HG03354 (cell line): ENCODE measurements at regions not wholly inside any gene's neighbourhood (a gene's known extent, or its start where the extent isn't known, plus 50 kb on each side); places are given as distances from the start of the nearest gene placed in this dataset.
"Not testable (repeated sequence)": the region's sequence is repeated elsewhere in the genome, so short reads cannot be mapped to it uniquely, and the experiment has no call there.

Source experiments
- ATAC-seq: cut with Tn5 transposase; IDR thresholded peaks from one replicate; pipeline ENCODE4 v1.9.1; 2021; ENCODE audit warnings: mild to moderate bottlenecking; ENCODE audit not compliant: unreplicated experiment, poor library complexity, severe bottlenecking

DNA sequence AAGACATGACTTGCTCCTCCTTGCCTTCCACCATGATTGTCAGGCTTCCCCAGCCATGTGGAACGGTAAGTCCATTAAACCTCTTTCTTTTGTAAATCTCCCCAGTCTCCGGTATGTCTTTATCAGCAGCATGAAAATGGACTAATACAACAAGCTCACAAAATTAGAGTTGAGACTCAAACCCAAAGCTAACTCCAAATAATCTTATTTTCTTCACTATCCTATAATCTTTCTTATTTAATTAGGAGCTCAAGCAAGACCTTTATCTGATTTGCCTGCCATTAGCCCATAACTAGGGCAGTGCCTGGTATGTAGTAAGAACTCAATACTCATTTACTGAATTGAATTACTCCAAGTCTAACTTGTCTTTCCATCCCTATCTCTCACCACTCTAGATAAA lies 289.2 kb downstream of the SUCLG1 start:
- ATAC-seq, result no peak

DNA sequence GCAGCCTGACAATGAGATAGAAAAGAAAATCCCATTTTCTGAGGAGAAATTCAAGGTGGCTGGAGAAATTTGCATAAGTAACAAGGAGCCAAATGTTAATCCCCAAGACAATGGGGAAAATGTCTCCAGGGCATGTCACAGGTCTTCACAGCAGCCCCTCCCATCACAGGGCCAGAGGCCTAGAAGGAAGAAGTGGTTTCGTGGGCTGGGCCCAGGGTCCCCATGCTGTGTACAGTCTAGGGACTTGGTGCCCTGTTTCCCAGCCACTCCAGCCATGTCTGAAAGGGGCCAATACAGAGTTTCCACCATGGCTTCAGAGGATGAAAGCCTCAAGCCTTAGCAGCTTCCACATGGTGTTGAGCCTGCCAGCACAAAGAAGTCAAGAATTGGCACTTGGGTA lies 290.5 kb downstream of the SUCLG1 start:
- ATAC-seq, result not testable (repeated sequence)

DNA sequence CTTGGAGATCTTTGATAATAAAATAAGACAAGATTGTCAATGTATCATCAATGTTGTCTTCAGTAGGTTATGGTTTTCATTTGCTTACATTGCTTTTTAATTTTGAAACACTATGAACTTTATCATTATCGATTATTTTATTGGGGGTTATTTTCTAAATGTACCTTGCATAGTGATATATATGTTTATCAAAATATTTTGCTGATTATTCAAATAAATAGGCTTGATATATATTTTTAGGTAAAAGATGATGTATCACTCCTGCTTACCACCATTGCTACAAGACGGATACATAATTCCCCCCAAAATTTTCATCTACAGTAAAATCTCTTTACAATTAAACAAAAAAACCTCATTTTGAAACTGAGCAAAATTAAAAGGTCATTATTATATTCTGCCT lies 293.8 kb downstream of the SUCLG1 start:
- no peak for ATAC-seq

DNA sequence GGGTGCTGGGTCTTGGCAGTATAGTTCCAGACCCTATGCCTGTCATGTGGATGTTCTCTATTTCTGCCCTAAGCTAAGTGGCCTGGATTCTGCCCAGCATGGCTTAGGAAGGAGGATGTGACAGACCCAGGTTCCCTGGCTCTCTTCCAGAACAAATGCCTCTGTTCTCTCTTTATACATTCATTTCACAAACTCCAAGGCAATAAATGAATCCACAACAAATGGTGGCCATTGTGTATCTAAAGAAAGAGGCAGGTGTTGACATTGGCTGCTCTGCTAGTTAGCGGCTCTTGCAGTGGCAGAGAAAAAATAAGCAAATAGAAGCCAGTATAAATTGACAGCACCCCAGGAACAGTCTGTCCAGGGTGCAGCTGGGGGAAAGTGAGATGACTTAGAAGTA lies 298.6 kb downstream of the SUCLG1 start:
- no peak for ATAC-seq

DNA sequence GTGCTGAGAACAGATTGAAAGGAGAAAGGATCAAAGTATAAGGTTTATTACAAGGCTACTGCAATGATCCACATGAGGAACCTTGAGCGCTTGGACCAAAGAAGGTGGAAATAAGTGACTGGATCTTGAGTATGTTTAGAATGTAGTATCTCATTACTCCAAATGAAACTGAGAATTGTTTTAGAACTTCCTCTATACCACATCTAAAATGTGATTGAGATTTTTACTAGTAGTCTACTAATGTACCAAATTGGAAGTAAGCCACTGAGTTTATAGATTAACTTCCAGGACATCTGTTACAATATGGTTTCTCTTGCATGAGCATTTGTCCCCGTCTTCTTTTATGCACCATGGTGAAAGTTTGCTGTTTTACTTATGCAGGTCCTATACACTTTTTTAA lies 300.5 kb downstream of the SUCLG1 start:
- peak; percentile 67 for ATAC-seq

DNA sequence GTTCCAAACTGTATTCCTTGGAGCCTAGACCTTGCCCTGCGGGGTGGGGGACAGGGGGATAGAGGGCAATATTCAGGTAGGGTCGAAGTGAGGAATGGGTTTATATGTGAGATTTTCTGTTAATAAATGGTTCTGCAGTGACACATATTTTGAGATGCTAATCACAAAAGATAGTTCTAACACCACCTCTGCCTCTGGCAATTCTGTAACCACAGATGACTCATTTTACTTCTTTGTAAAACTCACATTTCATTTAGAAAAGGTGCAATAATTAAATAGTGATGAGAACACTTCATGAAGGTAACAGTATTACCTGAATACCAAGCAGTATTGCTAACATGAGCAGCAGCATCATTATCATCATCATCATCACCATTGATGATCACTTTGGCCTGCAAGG lies 306.6 kb downstream of the SUCLG1 start:
- no peak for ATAC-seq

DNA sequence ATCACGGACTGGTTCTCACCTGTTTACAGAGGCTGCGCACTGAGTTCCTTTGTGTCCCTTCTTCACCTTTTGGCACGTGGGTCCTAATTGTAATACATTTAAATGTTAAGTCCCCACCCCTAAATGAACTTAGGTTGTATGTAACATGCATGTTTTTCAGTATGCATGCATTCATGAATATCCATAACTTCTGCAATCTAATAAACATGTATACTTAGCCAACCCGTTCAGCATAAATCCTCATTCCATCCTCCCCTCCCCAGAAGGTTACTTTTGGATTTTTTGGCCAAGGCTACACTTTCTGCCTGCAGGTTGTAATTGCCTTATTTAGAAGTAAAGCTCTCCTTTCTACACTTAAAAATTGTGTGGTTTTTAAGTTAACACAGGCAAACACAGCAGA lies 314.7 kb downstream of the SUCLG1 start:
- no peak for ATAC-seq

DNA sequence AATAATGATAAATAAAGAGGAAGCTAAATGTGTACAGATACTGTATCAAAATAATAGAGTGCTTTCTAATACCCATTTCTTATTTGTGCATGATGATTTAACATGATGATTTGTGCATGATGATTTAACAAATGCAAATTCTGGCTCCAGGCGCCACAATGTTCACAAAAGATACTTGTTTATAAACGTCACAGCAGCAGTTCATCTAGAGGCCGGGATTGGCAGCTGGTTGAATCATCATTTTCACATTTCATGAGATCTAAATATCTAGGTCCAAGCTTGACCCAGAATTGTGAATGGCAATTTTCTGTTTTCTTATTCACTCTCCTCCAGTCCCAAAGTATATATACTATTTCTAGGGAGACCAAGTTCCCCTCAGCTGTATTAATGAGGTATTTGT lies 322.0 kb downstream of the SUCLG1 start:
- ATAC-seq, result no peak

DNA sequence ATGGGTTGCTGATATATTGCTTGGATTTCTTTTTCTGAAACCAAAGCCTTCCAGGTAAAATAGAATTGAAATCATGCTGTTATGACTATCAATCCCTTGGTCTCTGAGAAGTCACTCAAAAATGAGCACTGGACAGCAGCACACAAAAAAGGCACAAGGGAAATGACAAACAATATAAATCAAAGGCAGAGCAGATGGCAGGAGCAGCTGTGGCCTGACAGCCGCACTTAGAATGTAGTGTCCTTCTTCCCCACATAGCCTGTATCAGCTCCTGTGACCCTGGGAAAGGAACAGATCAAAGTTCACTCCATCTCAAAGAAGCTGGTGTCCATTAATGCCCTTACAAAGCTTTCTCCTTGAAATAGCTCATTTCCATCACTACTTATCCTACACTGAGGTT lies 326.7 kb downstream of the SUCLG1 start:
- ATAC-seq, result no peak

DNA sequence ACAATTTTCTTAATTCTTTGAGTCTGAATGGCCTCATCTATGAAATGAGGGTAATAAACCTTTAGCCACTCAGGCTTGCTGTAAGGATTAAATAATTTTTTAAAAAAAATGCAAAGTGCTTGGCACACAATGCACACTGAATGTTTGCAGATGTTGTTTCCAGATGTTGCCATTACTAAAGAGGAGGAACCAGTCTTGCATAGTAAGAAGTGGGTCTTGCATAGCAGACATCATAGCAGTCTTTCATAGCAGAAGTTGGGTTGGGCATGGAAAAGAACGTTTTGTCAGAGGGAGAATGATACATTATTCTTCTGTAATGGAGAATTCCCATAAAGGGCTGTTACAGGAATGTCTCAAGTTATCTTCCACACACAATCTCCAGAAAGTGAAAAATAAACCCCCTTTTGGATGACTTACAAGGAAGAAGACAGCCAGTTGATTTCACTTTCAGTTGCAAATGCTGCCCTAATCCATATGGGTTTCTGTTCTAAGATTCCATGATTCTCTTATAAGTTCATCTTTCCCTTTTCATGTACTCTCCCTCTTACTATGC lies 327.7 kb downstream of the SUCLG1 start:
- ATAC-seq, result no peak

DNA sequence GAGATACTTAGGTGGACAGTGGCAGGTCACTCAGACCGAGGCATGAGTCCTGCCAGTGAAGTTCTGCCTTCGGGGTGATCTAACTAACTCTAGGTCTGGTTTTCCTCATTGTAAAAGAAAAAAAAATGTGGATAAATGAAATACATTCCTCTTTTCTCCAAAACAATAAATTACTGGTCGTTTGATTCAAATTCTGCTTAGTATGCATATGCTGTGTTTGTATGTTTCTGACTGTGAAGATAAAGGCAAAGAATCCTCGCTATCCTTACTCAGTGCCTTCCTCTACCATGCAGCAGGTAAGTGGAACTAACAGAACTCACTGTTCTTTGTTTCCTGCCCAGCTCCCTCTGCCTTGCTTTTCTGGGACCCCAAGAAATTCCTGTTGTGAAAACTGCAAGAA lies 330.1 kb downstream of the SUCLG1 start:
- ATAC-seq, result no peak

DNA sequence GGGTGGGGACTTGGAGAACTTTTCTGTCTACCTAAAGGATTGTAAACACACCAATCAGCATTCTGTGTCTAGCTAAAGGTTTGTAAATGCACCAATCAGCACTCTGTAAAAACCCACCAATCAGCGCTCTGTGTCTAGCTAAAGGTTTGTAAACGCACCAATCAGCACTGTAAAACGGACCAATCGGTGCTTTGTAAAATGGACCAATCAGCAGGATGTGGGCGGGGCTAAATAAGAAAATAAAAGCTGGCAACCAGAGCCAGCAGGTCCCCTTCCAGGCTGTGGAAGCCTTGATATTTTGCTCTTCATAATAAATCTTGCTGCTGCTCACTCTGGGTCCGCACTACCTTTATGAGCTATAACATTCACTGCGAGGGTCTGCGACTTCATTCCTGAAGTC lies 331.3 kb downstream of the SUCLG1 start:
- ATAC-seq, result not testable (repeated sequence)

DNA sequence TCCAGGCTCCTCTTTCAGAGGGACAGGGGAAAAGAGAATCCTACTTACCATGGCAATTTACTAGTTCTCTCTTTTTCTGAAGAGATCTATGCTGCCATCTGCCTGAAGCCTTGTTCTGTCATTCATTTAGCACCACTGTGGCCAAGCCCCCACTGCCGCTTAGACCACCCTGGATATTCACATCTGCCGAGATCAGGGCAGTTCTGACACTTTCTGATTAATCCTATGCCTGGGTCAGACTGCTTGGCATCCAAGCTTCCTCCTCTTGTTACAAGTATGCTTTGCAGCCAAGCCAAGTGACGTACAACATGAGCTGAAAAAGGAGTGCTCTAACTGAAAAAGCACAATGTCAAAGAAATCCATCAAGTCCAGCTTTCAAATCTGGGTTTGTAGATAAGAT lies 332.6 kb downstream of the SUCLG1 start:
- ATAC-seq, result no peak

DNA sequence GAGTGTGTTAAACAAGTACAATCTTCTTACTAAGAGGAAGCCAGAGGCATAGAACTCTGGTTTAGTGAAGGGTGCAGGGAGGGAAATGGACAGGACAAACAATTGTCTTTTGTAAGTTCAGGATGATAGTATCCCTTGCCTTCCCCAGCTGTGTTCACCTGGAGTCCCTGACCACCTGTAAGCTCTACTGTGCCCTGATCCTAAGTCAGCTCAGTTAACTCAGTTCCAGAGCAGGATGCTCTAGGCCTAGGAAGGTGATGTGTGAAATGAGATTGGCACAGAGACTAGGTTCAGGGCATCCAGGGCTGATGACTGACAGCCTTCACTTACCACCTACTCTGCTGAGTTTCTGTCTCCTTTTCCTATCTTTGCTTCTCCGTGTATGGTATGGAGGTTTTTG lies 333.0 kb downstream of the SUCLG1 start:
- ATAC-seq, result no peak

DNA sequence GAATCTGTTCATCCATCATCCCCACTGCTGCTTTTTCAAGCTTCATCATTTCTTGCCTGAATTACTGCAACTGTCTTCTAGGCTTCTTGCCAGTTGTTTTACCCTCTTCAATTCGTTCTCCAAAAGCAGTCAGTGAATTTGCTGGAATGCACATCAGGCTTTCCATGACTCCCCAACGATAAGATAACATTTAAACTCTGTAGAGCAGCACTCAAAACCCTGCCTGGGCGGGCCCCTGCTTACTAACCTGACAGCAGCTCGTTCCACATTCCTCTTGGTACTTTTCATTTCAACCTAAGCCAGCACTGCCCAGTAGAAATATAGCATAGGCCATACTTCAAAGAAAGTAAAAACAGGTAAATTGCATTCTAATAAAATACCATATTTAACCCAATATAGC lies 342.9 kb downstream of the SUCLG1 start:
- ATAC-seq, result peak; percentile 4

DNA sequence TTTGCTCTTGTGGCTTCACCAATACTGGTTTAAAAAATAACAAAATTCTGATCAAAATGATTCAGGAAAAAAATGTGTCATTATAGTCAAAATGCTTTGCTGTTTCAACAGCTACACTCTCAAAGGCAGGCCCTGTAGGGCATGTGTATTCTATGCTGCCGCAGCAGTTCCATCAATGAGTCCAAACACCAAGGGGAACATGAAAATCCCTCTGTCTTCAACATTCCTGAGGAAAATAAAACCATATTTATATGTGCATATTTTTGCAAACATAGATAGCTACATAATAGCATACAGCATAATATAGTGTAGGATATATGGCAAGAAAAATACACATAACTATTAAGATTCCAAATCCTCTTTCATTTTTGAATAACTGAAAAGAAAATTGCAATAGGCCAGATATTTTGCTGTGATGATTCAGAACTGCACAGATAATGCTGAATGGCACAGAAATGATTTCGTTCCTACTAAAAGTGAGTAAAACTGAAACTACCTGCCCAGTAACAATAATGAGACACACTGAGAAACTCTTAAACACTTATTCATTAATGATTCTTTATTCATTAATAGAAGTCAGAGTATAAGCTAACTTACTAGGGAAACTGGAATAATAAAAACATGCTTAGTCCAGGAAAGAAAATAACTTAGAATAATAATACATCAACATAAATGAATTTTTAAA lies 343.8 kb downstream of the SUCLG1 start:
- peak; percentile 99 for ATAC-seq

DNA sequence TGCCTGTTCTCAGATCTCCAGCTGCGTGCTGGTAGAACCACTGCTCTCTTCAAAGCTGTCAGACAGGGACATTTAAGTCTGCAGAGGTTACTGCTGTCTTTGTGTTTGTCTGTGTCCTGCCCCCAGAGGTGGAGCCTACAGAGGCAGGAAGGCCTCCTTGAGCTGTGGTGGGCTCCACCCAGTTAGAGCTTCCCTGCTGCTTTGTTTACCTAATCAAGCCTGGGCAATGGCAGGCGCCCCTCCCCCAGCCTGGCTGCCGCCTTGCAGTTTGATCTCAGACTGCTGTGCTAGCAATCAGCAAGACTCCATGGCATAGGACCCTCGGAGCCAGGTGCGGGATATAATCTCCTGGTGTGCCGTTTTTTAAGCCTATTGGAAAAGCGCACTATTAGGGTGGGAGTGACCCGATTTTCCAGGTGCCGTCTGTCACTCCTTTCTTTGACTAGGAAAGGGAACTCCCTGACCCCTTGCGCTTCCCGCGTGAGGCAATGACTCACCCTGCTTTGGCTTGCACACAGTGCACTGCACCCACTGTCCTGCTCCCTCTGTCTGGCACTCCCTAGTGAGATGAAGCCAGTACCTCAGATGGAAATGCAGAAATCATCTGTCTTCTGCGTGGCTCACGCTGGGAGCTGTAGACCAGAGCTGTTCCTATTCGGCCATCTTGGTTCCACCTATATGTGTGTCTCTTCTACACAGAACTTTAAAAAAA lies 355.1 kb downstream of the SUCLG1 start:
- ATAC-seq, result not testable (repeated sequence)

DNA sequence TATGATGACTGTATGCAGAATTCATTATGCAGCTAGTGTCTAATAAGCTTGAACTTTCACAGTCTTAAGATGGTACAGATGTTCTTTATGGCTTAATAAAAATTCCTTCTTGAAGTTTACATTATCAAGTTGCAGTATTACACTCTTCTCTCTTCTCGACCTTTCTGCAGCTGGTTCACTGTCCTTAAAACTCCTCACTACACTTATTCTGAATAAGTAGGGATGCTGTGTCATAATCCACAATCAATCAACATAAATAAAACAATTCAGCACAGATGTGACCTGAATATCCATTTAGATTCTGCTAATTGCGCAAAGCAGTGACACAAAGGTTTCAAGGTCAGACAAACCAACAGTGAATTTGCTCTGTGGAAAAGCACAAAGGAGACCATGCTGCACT lies 356.8 kb downstream of the SUCLG1 start:
- no peak for ATAC-seq

DNA sequence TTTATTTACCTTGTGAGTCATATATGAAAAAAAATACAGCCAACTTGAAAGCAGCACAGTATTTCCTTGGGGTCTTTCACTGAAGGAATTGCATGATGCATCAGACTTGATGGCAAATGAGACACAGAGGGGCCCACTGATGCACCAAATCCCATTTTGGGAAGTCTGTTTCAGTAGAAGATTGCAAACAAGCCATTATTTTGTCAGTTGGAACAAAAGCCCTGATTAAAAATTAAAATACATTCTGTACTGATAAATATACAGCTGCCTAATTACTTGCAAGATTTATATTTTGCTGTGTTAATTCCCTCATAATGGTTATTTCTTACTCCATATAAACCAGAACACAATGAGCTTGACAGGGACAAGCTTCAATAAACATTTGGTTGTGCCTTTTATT lies 370.4 kb downstream of the SUCLG1 start:
- ATAC-seq, result no peak

DNA sequence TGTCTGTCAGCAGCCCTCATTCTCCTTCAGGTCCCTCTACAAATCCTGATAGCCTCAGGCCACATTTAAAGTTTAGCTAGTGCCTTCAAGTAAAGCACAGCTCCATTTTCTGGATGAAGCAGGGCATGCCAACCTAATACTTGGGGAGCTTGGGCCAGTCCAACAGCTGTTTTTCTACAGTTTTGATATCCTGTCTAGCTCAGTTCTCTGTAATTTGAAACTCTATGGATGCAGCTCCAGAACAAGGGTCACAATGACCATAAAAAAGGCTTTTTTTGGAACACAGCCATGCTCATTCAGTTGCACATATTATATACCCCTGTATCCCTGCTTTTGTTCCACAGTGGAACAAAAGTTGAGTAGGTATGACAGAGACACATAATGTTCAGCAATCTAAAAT lies 373.5 kb downstream of the SUCLG1 start:
- ATAC-seq, result no peak

DNA sequence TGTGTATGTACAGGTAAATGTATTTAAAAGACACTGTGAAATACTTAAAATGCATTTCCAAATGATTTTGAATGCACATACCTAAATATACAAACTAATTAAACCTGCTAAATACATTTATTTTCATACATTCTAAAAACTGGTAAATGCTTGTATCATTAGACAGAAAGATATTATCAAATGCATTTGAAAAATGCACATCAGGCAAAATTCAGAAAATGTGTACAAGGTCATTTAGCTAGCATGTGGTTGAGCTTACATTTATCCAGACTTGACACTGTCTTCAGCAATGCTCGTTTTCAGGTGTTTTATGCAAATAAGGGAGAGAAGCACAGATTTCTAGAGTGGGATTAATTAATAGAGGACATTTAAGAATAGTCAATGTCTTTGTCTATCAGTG lies 374.2 kb downstream of the SUCLG1 start:
- ATAC-seq, result no peak
